Eye (tissue), 1 donor: ENCODE measurements at regions not wholly inside any gene's neighbourhood (a gene's known extent, or its start where the extent isn't known, plus 50 kb on each side); places are given as distances from the start of the nearest gene placed in this dataset.
"Not testable (repeated sequence)": the region's sequence is repeated elsewhere in the genome, so short reads cannot be mapped to it uniquely, and the experiment has no call there.

ENCODE experiments used
- DNase-seq: peaks from one replicate; pipeline ENCODE4 v3.0.0-alpha.2; 2015

GRCh38 chrX:77167993-77168392 lies 279.2 kb upstream of the FGF16 start:
- no peak for DNase-seq

GRCh38 chrX:77174680-77175519 lies 272.3 kb upstream of the FGF16 start:
- DNase-seq: no peak

GRCh38 chrX:77200663-77201062 lies 246.5 kb upstream of the FGF16 start:
- no peak for DNase-seq

- DNase-seq: no peak
Measured at GRCh38 chrX:77223046-77223445, 224.1 kb upstream of the FGF16 start.

- no peak for DNase-seq
Measured at GRCh38 chrX:77264490-77264889, 182.7 kb upstream of the FGF16 start.

GRCh38 chrX:77275392-77275791 lies 171.8 kb upstream of the FGF16 start:
- DNase-seq: no peak

- no peak for DNase-seq
Measured at GRCh38 chrX:77276742-77277141, 170.4 kb upstream of the FGF16 start.

- no peak for DNase-seq
Measured at GRCh38 chrX:77277911-77278310, 169.3 kb upstream of the FGF16 start.

- DNase-seq: not testable (repeated sequence)
Measured at GRCh38 chrX:77279373-77279772, 167.8 kb upstream of the FGF16 start.

GRCh38 chrX:77293331-77293995 lies 153.7 kb upstream of the FGF16 start:
- DNase-seq: no peak

GRCh38 chrX:77298296-77298695 lies 148.9 kb upstream of the FGF16 start:
- no peak for DNase-seq

GRCh38 chrX:77298790-77299189 lies 148.4 kb upstream of the FGF16 start:
- DNase-seq: no peak

- DNase-seq: no peak
Measured at GRCh38 chrX:77299549-77299948, 147.6 kb upstream of the FGF16 start.

- peak; percentile 44 for DNase-seq
Measured at GRCh38 chrX:77342004-77342403, 105.2 kb upstream of the FGF16 start.

GRCh38 chrX:77346859-77347258 lies 100.3 kb upstream of the FGF16 start:
- DNase-seq: no peak

GRCh38 chrX:77347572-77347971 lies 99.6 kb upstream of the FGF16 start:
- no peak for DNase-seq

- DNase-seq: no peak
Measured at GRCh38 chrX:77389891-77390290, 57.3 kb upstream of the FGF16 start.

GRCh38 chrX:77390365-77390764 lies 56.8 kb upstream of the FGF16 start:
- DNase-seq: not testable (repeated sequence)

- DNase-seq: no peak
Measured at GRCh38 chrX:77396781-77397180, 50.4 kb upstream of the FGF16 start.
